DOHH2 (cell line): ENCODE measurements at regions not wholly inside any gene's neighbourhood (a gene's known extent, or its start where the extent isn't known, plus 50 kb on each side); places are given as distances from the start of the nearest gene placed in this dataset.

Experiments
- H3F3A ChIP-seq: fragments of 200-600 bp; sonication (generic), shearing (Covaris generic); 2 replicates; pipeline ENCODE4 v1.6.0; 2016; ENCODE audit warnings: antibody characterized with exemption, mild to moderate bottlenecking; ENCODE audit not compliant: control insufficient read depth, insufficient read depth
- H3K27ac ChIP-seq: fragments of 200-600 bp; sonication (generic); 2 replicates; pipeline ENCODE4 v1.5.1; 2014; ENCODE audit warnings: low read depth, mild to moderate bottlenecking, low read length, moderate library complexity
- H3K27me3 ChIP-seq: fragments of 200-600 bp; sonication (generic); 2 replicates; pipeline ENCODE4 v1.6.1; 2014; ENCODE audit warnings: mild to moderate bottlenecking, low read length, mixed read lengths; ENCODE audit not compliant: control insufficient read depth
- H3K36me3 ChIP-seq: fragments of 200-600 bp; sonication (generic); 2 replicates; pipeline ENCODE4 v1.6.1; 2014; ENCODE audit warnings: mild to moderate bottlenecking, low read length, moderate library complexity, mixed read lengths; ENCODE audit not compliant: control insufficient read depth
- H3K4me1 ChIP-seq: fragments of 200-600 bp; sonication (generic); 2 replicates; pipeline ENCODE4 v1.6.1; 2014; ENCODE audit warnings: mild to moderate bottlenecking, low read length, mixed read lengths; ENCODE audit not compliant: control insufficient read depth
- H3K4me2 ChIP-seq: fragments of 200-600 bp; sonication (generic); 2 replicates; pipeline ENCODE4 v1.6.0; 2014; ENCODE audit warnings: mild to moderate bottlenecking, low read length, moderate library complexity
- H3K4me3 ChIP-seq: fragments of 200-600 bp; sonication (generic); 2 replicates; pipeline ENCODE4 v1.5.1; 2014; ENCODE audit warnings: mild to moderate bottlenecking, low read length, mixed read lengths
- H3K79me2 ChIP-seq: fragments of 200-600 bp; sonication (generic); 2 replicates; pipeline ENCODE4 v1.6.1; 2014; ENCODE audit warnings: mild to moderate bottlenecking, low read length, mixed read lengths; ENCODE audit not compliant: control insufficient read depth
- H3K9me2 ChIP-seq: fragments of 200-600 bp; sonication (generic); replicated peaks from 2 replicates; pipeline ENCODE4 v1.6.1; 2014; ENCODE audit warnings: mild to moderate bottlenecking, low read length, mixed read lengths; ENCODE audit not compliant: control insufficient read depth
- H3K9me3 ChIP-seq: fragments of 200-600 bp; sonication (generic); 2 replicates; pipeline ENCODE4 v1.6.1; 2014; ENCODE audit warnings: antibody characterized with exemption, low read length, mixed read lengths; ENCODE audit not compliant: control insufficient read depth, insufficient read depth
- H4K20me1 ChIP-seq: fragments of 200-600 bp; sonication (generic); 2 replicates; pipeline ENCODE4 v1.6.0; 2014; ENCODE audit warnings: low read depth, mild to moderate bottlenecking, antibody characterized with exemption, low read length, moderate library complexity; ENCODE audit not compliant: control insufficient read depth, insufficient read depth
- CTCF ChIP-seq: fragments of 200-600 bp; sonication (generic); IDR thresholded peaks from one replicate; pipeline ENCODE4 v1.5.1; 2014; ENCODE audit warnings: antibody characterized with exemption, mild to moderate bottlenecking, low read depth, low read length; ENCODE audit not compliant: poor library complexity, severe bottlenecking
- EZH2phosphoT487 ChIP-seq: fragments of 200-600 bp; sonication (generic); IDR thresholded peaks from 2 replicates; pipeline ENCODE4 v1.6.1; 2017; ENCODE audit warnings: borderline replicate concordance, mild to moderate bottlenecking, antibody characterized with exemption, low read length, moderate library complexity, mixed read lengths

- no peaks in the 10 kb centered on the region for H4K20me1 ChIP-seq
- no peaks in the 10 kb centered on the region for H3K27me3 ChIP-seq
- no peak overlapping the region for H3K4me2 ChIP-seq
- peaks cover 16% of the 10 kb centered on the region; the same call in 1 of the 2 replicates for H3K9me3 ChIP-seq
- no peak overlapping the region for H3K4me3 ChIP-seq
- H3K36me3 ChIP-seq: no peaks in the 10 kb centered on the region
- H3K4me1 ChIP-seq: no peaks in the 10 kb centered on the region
- H3K79me2 ChIP-seq: no peaks in the 10 kb centered on the region
- TF ChIP-seq CTCF: no peak
- H3K27ac ChIP-seq: no peak overlapping the region
- no peaks in the 10 kb centered on the region for H3F3A ChIP-seq
- no peaks in the 10 kb centered on the region for H3K9me2 ChIP-seq
Observed at GRCh38 chr5:3340471-3340870, 255.2 kb upstream of the IRX1 start.

GRCh38 chr5:3339798-3340115, 255.9 kb upstream of the IRX1 start:
- Histone ChIP-seq H3K27me3 (no peaks in the 10 kb centered on the region), H3K4me1 (no peaks in the 10 kb centered on the region), H3K4me3 (no peak overlapping the region), H3K9me3 (peaks cover 16% of the 10 kb centered on the region; the same call in 1 of the 2 replicates), H3K79me2 (no peaks in the 10 kb centered on the region), H3K9me2 (no peaks in the 10 kb centered on the region), H3K36me3 (no peaks in the 10 kb centered on the region), H4K20me1 (no peaks in the 10 kb centered on the region), H3F3A (no peaks in the 10 kb centered on the region), H3K4me2 (no peak overlapping the region), H3K27ac (no peak overlapping the region)
- TF ChIP-seq CTCF: no peak
- no peak for TF ChIP-seq EZH2phosphoT487

GRCh38 chr5:3339092-3339797, 256.4 kb upstream of the IRX1 start:
- no peak overlapping the region for H3K4me2 ChIP-seq
- H3K9me3 ChIP-seq: peaks cover 16% of the 10 kb centered on the region; the same call in 1 of the 2 replicates
- H3K36me3 ChIP-seq: no peaks in the 10 kb centered on the region
- H3K4me1 ChIP-seq: no peaks in the 10 kb centered on the region
- H3K27ac ChIP-seq: no peak overlapping the region
- TF ChIP-seq CTCF: no peak
- no peaks in the 10 kb centered on the region for H3K9me2 ChIP-seq
- H3K27me3 ChIP-seq: no peaks in the 10 kb centered on the region
- no peaks in the 10 kb centered on the region for H4K20me1 ChIP-seq
- no peak overlapping the region for H3K4me3 ChIP-seq
- no peaks in the 10 kb centered on the region for H3K79me2 ChIP-seq
- H3F3A ChIP-seq: no peaks in the 10 kb centered on the region
